ENCODE measurements at regions not wholly inside any gene's neighbourhood (a gene's known extent, or its start where the extent isn't known, plus 50 kb on each side); places are given as distances from the start of the nearest gene placed in this dataset.

DNA sequence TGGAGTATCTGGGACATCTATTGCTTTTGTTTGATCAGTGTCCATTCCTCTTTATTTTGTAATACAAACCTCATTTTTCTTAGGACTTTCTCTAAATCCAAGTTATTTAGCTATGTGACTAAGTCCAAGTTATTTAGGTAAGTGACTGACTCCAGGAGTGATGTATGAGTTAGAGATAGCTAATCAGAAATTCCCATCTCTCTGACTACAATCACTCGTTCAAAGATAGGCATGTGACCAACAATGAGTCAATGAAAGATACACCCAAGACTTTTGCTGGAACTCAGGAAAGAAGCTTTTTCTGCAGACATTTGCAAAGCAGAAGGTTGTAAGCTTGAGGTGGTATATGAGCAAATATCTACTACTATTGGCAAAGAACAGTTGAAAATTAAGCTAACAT lies 72.5 kb upstream of the KCNIP4 start:
- DNase-seq (ENCODE audit: low read depth in 3 of 3): no peak

DNA sequence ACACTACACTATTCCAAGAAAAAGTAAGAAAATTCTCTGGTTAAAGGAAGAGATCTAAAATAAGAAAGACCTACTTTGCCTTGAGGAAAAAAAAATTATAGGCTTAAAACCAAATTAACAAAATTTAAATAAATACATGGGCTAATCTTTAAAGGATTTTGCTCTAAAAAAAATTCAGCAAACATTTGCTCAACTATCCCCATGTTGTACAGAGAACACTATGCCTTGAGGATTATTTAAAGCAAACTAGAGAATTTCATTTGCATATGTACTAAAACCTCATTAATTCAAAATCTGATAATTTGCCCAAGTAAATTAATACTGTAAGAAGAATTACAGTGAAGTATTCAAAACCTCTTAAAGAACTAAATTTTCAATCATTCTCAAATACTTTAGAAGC lies 71.6 kb upstream of the KCNIP4 start:
- no peak for DNase-seq (ENCODE audit: low read depth in 3 of 3)

DNA sequence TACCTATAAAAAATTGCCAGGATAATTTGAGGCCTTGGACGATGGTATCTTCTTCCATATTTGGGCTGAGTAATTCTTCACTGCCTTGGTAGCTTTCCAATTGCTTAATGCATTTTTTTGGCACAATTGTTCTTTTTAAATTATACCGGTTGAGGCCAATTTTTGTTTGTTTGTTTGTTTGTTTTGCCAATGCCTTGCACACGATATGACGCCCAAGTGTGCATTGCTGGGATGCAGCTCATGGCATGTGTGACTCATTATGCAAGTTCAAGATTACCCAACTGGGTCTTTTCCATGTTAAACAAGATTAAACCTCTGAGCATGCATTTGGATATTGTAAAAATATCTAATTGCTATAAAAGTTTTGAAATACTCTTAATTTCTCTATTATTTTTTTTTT lies 71.1 kb upstream of the KCNIP4 start:
- no peak for DNase-seq (ENCODE audit: low read depth in 3 of 3)

DNA sequence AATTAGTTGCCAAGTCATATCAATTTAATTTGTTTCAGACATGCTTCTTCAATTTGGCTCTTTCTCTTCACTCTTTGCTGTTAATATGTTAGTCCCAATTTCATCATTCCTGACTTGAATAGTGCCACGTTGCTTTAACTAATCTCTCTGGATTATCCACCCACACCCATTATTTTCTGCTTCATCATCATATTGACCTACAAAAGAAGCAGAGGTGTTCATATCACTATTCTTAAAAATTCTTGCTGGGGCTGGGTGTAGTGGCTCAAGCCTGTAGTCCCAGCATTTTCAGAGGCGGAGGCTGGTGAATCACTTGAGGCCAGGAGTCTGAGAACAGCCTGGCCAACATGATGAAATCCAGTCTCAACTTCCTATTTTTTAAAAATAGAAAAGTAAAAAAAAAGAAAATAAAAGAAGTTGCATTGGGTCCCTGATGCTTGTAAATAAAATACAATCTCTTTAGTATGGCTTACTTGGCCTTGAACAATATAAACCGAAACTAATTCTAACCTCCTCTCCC lies 65.7 kb upstream of the KCNIP4 start:
- no peak for DNase-seq (ENCODE audit: low read depth in 3 of 3)

DNA sequence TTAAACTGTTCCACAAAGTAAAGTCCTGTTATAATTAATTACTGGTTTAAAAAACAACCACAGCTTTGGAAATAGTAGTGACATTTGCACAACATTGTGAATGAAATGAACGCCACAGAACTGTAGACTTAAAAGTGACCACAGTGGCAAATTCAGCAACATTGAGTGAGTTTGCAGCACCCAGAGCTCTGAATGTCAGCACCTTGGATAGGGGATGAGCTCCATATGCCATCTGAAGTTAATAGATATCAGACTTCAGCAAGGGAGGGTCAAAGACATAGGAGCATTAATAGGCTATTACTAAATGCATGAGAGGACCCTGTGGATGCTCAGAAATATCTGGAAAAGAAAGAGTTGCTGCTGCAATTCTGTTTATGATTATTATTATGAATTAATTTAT lies 55.3 kb upstream of the KCNIP4 start:
- no peak for DNase-seq (ENCODE audit: low read depth in 3 of 3)

Measured in stimulated activated CD4-positive, alpha-beta T cell treated with anti-CD3 and anti-CD28 coated beads, TNF-alpha, amount 100 ng/mL, for 24 hours (primary cell).